Lower leg skin (tissue), 4 donors: ENCODE measurements at regions not wholly inside any gene's neighbourhood (a gene's known extent, or its start where the extent isn't known, plus 50 kb on each side); places are given as distances from the start of the nearest gene placed in this dataset.

Source experiments
- DNase-seq, 2 donors: peaks; one replicate each; pipeline ENCODE4 v3.0.0-alpha.2; 2019; ENCODE audit warnings: low spot score in 2 of 2
- H3K4me3 ChIP-seq: fragments of 200-600 bp; sonication (generic); 2 replicates; pipeline ENCODE4 v1.5.1; 2017; ENCODE audit warnings: mild to moderate bottlenecking, low read depth; ENCODE audit not compliant: poor library complexity, severe bottlenecking
- POLR2A ChIP-seq, 2 donors: fragments of 450-650 bp; IDR thresholded peaks; one replicate each; pipeline ENCODE4 v1.6.1; 2016 to 2017; ENCODE audit warnings: antibody characterized with exemption in 2 of 2, mild to moderate bottlenecking in 1 of 2, moderate library complexity in 1 of 2
- whole genome bisulfite sequencing, 2 donors: methylation state at CpG; one replicate each; pipeline ENCODE4 v1.1.5; 2018; 5-methylcytosine and 5-hydroxymethylcytosine counted together
- intact Hi-C: fragments of 100-400 bp; cut with DNase I; formaldehyde crosslinking; loops from one replicate; pipeline ENCODE4 v1.15.0; 2023; ENCODE audit warnings: low total_unique reads
- TF ChIP-seq, protein P1 (sequence below), 3 donors: fragments of 450-650 bp; IDR thresholded peaks; one replicate each; pipeline ENCODE4 v1.5.1; 2016; ENCODE audit warnings: antibody characterized with exemption in 3 of 3, mild to moderate bottlenecking in 3 of 3, moderate library complexity in 2 of 3

DNA sequence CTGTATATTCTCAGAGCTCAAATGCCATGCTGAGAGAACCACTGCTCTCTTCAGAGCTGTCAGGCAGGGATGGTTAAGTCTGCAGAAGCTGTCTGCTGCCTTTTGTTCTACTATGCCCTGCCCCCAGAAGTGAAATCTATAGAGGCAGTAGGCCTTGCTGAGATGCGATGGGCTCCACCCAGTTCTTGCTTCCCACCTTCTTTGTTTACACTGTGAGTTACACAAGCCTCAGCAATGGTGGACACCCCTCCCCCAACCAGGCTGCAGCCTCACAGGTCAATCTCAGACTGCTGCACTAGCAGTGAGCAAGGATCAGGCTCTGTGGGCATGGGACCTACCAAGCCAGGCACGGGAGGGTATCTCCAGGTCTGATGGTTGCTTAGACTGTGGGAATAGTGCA, 271.6 kb downstream of the CENPC start:
- TF ChIP-seq POLR2A (IDR thresholded peaks at IDR 0.05), result no peak
- TF ChIP-seq, protein P1, sequence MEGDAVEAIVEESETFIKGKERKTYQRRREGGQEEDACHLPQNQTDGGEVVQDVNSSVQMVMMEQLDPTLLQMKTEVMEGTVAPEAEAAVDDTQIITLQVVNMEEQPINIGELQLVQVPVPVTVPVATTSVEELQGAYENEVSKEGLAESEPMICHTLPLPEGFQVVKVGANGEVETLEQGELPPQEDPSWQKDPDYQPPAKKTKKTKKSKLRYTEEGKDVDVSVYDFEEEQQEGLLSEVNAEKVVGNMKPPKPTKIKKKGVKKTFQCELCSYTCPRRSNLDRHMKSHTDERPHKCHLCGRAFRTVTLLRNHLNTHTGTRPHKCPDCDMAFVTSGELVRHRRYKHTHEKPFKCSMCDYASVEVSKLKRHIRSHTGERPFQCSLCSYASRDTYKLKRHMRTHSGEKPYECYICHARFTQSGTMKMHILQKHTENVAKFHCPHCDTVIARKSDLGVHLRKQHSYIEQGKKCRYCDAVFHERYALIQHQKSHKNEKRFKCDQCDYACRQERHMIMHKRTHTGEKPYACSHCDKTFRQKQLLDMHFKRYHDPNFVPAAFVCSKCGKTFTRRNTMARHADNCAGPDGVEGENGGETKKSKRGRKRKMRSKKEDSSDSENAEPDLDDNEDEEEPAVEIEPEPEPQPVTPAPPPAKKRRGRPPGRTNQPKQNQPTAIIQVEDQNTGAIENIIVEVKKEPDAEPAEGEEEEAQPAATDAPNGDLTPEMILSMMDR (IDR thresholded peaks at IDR 0.05), result no peak
- DNase-seq, result no peak
- intact Hi-C loops, result no loop called here
- H3K4me3 ChIP-seq, result no peak overlapping the region
- WGBS, 2 donors, result 88 to 91% methylated on average over 2 of the region's 2 CpGs

DNA sequence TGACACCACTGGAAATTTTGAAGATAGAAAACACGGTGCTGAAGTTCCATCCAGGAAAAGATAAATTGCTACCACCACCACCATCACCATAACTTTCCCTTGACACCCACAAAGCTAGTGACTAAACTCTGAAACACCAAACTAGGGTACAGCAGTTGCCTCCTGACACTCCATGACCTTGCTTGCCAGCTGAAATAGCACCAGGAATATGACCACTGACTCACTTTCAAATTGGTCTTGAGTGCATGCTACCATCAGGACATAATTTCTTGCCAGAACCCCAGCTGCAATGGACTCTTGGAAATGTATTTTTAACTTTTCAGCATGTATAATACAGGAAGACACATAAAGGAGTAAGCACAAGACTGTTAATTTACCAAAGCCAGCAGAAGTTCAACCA, 283.3 kb downstream of the CENPC start:
- DNase-seq, result no peak
- intact Hi-C loops, result no loop called here
- TF ChIP-seq, protein P1 (IDR thresholded peaks at IDR 0.05), result no peak
- no peak for TF ChIP-seq POLR2A (IDR thresholded peaks at IDR 0.05)
- H3K4me3 ChIP-seq, result no peak overlapping the region
- 77 to 93% methylated on average over 1 of the region's 1 CpG for WGBS, 2 donors

DNA sequence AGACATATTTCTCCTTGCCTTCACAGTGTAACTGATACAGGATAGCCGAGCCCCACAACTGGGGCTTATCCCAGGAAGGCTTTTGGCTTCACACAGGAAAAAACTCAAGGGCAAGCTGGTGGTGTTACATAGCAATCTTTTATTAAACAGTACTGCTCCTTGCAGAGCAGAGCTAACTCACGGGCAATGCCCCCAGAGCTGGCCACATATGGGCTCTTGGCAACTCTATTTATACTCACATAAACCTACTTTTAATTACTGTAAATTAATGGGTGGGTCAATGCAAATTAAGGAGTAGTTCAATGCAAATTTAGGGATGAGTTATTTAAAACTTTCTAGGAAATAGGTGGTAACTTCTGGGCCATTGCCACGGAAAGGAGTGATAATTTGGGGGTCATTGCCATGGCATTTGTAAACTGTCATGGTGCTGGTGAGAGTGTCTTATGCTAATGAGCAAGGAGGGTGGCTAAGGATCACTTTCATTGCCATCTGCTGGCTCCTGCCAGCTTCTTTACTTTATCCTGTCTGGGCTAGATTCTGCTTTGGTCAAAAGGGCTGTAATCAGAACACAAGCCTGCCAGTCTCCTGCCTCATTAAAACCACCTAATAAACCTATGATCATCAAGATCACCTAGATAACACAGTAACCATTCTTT, 288.8 kb downstream of the CENPC start:
- WGBS, 2 donors, result 71 to 76% methylated on average over 3 of the region's 3 CpGs
- intact Hi-C loops, result no loop called here
- TF ChIP-seq, protein P1 (IDR thresholded peaks at IDR 0.05), result no peak
- no peak for TF ChIP-seq POLR2A (IDR thresholded peaks at IDR 0.05)
- DNase-seq, result no peak
- H3K4me3 ChIP-seq, result no peak overlapping the region

DNA sequence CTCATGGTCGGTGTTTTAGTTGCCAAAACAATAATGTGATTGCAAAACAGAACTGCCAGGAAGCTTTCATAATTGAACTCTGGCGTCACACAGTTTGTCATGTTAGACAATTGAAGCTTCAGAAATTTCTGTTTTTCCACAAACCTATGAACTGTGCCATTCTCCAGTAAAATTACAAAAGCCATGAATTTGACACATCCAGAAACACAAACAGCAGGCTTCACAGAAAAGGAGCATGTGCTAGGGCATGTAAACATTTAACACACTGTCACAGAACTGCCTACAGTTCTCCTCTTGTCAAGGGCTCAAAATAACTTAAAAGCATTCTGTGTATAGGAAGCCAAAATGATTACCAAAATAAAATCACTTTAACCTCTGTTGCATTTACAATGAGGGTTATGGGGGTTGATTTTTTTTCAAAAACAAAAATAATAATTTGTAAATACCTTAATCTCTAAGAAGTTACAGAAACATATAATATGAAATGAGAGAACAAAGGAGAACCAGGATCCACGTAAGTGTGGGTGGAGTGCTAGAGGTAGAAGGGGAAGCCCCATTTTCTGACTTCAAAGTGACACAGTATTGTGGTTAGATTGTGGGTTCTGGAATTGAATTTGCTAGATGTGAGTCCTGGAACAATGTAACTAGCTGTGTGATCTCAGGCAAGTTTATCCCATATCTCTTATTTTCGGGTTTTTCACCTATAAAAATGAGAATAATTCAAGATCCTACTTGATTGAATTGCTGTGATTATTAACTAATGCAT, 295.0 kb downstream of the CENPC start:
- H3K4me3 ChIP-seq, result no peak overlapping the region
- no peak for DNase-seq
- TF ChIP-seq POLR2A (IDR thresholded peaks at IDR 0.05), result no peak
- TF ChIP-seq, protein P1 (IDR thresholded peaks at IDR 0.05), result no peak
- intact Hi-C loops, result no loop called here
- WGBS, 2 donors, result 34 to 38% methylated on average over 4 of the region's 4 CpGs

DNA sequence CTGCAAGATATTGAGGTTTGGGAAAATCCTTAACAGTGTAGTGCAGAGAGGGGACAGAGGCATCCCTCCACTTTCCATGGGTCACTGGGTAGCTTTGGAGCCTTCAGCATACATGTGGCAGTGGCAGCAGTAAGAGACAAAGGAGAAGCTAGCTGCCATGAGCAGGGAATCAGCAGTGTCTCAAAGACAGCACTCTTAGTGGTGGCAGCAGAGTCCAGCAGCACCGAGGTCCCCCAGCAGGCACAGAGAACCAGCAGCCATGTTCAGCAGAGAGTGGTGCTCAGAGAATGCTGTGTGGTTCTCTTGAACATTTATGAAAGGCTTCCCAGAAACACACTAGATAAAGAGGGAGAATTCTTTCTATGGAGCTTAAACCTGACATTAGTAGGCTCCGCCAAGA, 308.5 kb downstream of the CENPC start:
- no peak overlapping the region for H3K4me3 ChIP-seq
- intact Hi-C loops, result no loop called here
- DNase-seq, result no peak
- 97 to 100% methylated on average over 2 of the region's 2 CpGs for WGBS, 2 donors
- no peak for TF ChIP-seq POLR2A (IDR thresholded peaks at IDR 0.05)
- TF ChIP-seq, protein P1 (IDR thresholded peaks at IDR 0.05), result no peak
